ENCODE measurements at regions not wholly inside any gene's neighbourhood (a gene's known extent, or its start where the extent isn't known, plus 50 kb on each side); places are given as distances from the start of the nearest gene placed in this dataset.
"Not testable (repeated sequence)": the region's sequence is repeated elsewhere in the genome, so short reads cannot be mapped to it uniquely, and the experiment has no call there.

DNA sequence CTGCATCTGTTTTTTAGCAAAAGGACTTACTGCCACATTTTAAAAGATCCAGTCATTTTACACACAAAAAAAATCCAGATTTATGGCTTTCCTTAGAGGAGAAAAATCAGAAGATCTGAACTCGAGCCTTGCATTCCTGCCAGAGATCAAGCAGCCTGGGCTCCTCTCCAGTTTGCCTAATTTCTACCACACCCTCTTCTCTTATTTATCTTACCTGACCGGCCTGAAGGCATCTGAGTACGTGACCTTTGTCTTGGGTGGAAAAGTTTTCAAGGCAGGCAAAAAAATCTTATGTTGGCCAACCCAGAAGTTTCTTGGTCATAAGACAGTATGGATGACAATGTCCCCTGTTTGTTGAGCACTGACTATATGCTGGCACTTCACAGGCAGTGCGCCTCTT, 60.3 kb downstream of the CHRD start:
- DNase-seq (ENCODE audit: low spot score), result no peak
- no peak for ATAC-seq
- intact Hi-C loops (cut with DNase I), result no loop called here

DNA sequence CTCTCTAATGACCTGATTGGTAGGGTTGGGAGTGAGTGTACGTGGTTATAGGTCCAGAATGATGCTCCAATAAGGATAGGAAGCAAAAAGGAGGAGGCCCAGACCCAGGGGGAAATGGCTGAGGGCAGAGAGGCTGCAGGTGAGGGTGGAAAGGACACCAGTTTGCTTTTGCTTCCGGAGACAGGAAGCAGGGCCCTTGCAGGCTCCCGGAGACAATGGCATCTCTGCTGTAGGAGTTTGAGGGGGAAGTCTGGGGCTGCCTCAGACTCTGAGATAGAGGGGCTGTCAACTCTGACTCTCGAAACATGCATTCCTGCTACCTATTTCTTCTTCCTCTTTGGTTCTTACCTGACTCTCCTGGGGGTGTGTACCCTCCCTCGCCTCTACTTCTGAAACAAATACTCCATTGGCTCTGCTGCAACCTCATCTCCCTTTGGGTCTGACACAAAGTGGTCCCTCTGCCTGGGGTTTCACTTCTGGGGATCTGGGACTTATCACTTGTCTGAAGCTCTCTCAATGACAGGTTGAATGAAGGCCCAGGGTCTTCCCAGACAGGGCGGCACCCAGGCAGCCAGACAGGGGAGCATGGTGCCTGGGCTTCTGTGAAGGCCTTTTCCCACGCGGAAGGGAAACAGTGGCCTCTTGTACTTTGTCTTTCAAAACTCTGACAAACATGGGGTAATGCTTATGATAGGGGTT, 61.5 kb downstream of the CHRD start:
- no peak for DNase-seq (ENCODE audit: low spot score)
- ATAC-seq, result no peak
- intact Hi-C loops (cut with DNase I), result no loop called here

DNA sequence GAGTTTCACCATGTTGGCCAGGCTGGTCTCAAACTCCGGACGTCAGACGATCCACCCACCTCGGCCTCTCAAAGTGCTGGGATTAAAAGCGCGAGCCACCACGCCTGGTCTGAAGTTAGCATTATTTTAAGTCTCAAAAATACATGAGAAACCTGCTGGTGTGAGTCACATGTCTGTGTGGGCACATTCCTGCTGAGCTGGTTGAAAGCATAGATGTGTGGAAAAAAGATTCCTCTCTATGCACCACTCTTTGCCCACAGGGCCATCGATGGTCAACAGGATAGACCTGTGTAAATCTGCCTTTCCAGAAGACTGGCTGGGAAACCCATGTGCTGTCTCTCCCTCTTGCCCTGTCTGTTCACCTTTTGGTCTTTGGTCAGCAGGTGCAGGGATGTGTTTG, 63.5 kb downstream of the CHRD start:
- ATAC-seq, result no peak
- intact Hi-C loops (cut with DNase I), result no loop called here
- no peak for DNase-seq (ENCODE audit: low spot score)

DNA sequence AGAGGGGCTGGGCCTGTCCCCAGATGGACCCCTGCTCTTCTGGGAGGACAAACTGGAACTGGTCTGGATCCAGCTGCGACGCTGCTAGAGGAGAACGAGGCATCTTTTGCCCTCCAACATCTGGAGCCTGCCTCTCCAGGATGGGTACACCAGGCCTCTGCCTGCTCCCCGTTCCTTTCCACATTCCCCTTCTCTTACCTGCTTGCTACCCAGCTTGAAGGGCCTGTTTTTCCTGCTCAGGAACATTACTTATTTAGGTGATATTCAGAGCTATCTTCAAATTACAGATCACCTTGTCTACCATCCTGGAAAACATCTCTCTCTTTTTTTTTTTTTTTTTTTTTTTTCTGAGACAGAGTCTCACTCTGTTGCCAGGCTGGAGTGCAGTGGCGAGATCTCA, 64.0 kb downstream of the CHRD start:
- intact Hi-C loops (cut with DNase I), result no loop called here
- DNase-seq (ENCODE audit: low spot score) (no peak), ATAC-seq (no peak)

DNA sequence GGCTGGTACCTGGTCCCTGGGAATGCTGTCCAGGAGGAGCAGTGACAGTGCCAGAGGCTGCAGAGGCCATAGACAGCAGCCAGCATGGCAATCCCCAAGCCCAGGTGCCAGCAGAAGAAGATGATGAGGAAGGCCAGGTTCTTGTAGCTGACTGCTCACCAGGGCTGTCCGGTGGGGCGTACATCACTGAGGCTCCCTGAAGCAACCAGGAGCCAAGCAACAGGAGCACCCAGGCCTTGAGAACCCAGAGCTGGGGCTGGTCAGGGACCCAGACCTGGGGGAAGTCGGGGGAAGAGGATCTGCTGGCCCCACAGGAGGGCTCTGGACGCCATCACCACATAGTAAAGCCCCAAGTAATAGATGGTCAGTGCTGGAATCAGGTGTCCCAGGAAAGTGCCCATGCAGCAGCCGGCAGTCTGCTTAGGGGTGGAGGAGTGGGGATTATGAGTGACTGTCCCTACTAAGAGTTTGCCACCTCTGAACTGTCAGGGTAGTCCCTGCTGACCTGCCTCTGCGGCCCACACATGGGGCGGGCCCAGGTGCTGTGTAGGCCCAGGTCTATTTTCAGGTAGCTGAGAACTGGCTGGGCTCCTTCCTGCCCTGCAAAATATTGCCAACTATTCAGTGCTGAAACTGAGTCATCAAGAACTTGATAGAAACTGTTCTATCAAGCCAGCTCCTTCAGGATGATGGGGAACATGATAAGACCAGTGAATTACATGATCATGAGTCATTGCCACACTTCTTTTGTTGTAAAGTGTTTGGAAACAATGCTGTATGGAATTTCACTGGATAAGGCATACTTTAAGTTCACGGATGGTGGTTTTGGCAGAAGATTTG, 68.7 kb downstream of the CHRD start:
- ATAC-seq, result no peak
- no peak for DNase-seq (ENCODE audit: low spot score)
- intact Hi-C loops (cut with DNase I), result no loop called here

DNA sequence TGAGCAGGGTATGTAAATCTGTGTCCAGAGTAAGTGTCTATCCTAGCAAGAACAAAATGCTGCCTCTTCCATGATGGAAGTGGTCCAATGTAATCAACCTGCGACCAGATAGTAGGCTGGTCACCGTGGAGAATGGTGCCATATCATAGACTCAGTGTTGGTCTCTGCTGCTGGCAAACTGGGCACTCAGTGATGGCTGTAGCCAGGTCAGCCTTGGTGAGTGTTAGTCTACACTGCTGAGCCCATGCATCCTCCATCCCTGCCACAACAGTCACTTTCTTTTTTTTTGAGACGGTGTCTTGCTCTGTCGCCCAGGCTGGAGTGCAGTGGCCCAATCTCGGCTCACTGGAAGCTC, 69.3 kb downstream of the CHRD start:
- intact Hi-C loops (cut with DNase I), result no loop called here
- ATAC-seq, result no peak
- DNase-seq (ENCODE audit: low spot score), result no peak

DNA sequence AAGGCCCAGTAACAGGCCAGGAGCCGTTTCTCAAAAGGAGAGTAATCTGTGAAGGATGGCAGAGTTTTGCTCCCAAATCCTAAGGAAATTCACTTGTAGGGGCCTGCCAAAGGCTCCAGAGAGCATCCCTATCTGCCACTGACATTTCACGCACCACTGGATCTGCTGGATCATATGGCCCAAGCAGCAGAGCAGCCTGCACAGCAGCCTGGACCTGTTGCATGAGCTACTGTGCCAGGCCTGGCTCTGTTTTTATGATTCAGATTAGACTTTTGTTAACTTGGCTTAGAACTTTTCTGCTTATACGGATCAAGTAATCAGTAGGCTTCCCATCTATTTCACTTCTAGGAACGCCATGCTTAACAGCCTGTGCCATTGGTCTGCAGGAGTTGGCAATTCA, 70.7 kb downstream of the CHRD start:
- ATAC-seq (no peak), DNase-seq (ENCODE audit: low spot score) (no peak)
- intact Hi-C loops (cut with DNase I), result no loop called here

DNA sequence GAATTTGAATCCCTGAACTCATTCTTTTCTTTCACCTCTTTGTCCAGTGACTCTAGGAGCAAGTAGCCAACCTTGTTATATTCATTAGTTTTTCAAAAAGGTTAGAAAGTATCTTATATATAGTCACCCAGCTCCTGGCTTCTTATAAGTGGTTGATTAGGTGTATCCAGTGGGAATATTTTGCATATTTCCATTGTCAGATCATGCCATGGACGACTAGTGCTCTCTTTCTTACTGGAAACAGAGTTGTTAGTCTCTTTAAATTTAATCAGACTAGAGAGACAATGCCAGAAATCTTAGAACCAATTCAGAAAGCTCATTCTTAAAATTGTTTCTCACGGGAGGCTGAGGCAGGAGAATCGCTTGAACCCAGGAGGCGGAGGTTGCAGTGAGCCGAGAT, 73.4 kb downstream of the CHRD start:
- DNase-seq (ENCODE audit: low spot score) (no peak), ATAC-seq (no peak)
- intact Hi-C loops (cut with DNase I), result no loop called here

DNA sequence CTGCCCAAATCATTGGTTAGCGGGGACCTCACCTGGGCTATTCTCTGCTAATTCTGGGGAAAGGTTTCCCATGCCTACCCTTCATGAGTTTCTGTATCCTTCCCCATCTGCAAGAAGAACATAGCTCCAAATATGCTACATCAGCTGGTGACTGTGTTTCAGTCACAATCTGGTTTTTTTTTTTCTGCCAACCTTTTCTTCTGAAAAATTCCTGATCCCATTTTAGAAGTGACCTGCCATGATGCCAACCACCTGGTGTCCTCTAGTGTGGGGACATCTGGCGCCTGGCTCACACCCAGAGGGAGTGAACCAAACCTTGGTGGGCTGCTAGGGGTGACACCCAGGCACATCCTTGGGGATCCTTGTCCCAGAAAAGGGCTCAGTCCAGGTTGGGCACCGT, 76.1 kb downstream of the CHRD start:
- intact Hi-C loops (cut with DNase I), result no loop called here
- no peak for ATAC-seq
- DNase-seq (ENCODE audit: low spot score), result no peak

DNA sequence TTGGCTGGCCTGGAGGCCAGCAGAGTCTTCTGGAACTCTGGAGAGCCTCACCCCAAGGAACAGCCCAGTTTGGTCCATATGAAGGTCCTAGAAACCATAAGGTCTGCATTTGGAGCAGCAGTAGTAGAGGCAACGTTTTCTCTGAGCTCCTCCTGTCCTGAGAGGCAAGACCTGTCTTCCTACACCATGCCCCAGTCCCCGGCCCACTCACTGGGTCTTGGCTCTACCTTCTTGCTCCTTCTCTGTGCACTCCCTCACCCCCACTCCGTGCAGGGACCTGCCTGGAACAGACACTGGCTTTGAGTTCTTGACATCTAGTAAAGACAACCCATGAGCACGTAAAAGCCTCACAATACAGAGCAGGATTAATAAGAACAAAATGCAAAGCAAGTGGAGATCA, 76.6 kb downstream of the CHRD start:
- ATAC-seq (no peak), DNase-seq (ENCODE audit: low spot score) (no peak)
- intact Hi-C loops (cut with DNase I), result no loop called here

DNA sequence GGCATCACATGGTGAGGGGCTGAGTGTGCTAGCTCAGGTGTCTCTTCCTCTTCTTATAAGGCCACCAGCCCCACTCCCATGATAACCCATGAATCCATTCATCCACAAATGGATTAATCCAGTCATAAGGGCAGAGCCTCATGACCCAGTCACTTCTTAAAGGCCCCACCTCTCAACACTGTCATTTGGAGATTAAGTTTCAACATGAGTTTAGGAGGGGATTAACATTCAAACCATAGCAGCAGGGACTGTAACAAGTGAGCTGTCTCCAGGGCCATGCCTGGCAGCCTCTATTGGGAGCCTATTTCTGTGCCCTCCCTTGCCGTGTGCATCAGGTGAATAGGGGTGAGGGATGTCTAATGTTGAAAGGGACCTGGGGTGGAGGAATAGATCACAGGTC, 77.5 kb downstream of the CHRD start:
- DNase-seq (ENCODE audit: low spot score), result no peak
- intact Hi-C loops (cut with DNase I), result no loop called here
- ATAC-seq, result no peak

DNA sequence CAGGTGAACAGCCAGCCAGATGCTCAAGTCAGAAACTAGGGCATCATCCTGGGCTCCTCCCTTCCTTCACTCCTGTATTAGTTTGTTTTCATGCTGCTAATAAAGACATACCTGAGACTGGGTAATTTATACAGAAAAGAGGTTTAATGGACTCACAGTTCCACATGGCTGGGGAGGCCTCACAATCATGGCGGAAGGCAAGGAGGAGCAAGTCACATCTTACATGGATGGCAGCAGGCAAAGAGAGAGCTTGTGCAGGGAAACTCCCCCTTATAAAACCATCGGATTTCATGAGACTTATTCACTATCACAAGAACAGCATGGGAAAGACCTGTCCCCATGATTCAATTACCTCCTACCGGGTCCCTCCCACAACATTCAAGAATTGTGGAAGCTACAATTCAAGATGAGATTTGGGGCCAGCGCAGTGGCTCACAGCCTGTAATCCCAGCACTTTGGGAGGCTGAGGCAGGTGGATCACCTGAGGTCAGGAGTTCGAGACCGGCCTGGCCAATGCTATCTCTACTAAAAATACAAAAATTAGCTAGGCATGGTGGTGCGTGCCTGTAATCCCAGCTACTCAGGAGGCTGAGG, 78.0 kb downstream of the CHRD start:
- ATAC-seq; intact Hi-C loops (cut with DNase I); DNase-seq (ENCODE audit: low spot score): not testable (repeated sequence)

DNA sequence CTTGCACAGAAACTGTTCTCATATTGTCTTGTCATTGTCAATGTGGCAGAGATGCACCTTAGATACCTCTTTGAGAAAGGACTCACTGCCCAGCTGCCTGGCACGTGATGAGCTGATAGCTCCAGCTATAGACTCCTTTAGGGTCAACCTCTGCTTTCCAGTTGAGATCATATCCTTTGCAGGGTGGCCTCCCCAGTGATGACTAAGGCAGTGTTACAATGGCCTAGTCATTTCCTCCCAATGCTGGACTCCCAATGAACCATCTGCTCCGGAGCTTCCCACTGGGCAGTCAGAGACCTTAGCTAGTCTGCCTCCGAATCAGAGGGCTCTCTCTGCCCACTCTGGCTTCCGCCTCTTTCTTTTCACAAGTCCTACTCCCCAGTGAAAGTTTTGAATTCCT, 79.5 kb downstream of the CHRD start:
- no peak for DNase-seq (ENCODE audit: low spot score)
- intact Hi-C loops (cut with DNase I), result no loop called here

DNA sequence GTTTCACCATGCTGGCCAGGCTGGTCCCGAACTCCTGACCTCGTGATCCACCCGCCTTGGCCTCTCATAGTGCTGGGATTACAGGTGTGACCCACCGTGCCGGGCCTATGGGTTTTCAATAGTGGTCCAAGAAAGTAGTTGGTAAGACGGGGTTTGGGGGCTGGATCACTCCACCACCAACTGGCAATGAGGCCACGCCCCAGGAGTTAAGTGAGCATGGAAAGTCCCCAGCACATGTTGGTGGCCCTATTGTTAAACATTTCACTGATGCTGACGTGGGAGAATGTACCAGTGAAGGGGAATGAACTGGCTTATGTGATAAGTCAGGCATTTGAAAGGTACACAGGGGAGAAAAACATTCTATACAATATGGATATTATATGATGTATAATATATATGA, 80.4 kb downstream of the CHRD start:
- intact Hi-C loops (cut with DNase I), result no loop called here
- ATAC-seq (no peak), DNase-seq (ENCODE audit: low spot score) (no peak)

More for the DNA sequence above, 79.5 kb downstream of the CHRD start:
- ATAC-seq, result no peak

DNA sequence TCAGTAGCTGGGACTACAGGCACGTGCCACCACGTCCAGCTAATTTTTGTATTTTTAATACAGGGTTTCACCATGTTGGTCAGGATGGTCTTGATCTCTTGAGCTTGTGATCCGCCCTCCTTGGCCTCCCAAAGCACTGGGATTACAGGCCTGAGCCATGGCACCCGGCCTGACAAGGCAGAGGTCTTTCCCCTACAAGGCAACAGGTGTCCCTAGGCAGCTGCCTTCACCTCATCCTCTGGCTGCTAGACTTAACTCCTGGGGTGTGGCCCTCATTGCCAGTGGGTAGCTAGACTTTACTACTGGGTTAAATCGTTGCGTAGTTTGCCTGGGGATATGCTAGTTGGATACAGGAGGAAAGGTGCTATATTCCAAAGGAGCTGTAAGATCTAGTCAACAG, 81.4 kb downstream of the CHRD start:
- DNase-seq (ENCODE audit: low spot score), result no peak
- intact Hi-C loops (cut with DNase I), result no loop called here

DNA sequence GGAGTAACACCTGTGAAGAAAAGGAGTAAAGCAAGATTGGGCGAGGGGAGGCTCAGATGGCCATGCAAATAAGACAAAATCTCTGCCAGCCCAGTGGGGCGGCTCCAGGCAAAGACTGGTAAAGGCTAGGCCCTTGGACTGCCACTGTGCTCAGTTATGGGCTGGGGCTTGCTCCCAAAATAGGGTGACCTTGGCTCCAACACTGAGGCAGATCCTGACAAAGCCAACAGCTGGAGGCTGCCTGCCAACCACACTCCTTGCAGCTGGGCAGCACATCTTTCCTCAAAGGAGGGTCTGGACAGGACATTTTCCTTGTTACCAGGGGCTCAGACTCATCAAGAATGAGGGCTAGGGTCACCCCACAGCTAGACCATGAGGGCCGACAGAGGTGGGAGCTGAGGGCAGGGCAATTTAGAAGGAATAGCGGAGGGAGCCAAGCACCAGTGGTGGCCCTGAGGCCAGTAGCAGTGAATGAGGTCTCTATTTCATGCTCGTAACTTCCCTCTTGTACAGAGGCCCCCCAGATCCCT, 86.1 kb downstream of the CHRD start:
- ATAC-seq, result peak; percentile 7

More for the DNA sequence above, 81.4 kb downstream of the CHRD start:
- no peak for ATAC-seq

DNA sequence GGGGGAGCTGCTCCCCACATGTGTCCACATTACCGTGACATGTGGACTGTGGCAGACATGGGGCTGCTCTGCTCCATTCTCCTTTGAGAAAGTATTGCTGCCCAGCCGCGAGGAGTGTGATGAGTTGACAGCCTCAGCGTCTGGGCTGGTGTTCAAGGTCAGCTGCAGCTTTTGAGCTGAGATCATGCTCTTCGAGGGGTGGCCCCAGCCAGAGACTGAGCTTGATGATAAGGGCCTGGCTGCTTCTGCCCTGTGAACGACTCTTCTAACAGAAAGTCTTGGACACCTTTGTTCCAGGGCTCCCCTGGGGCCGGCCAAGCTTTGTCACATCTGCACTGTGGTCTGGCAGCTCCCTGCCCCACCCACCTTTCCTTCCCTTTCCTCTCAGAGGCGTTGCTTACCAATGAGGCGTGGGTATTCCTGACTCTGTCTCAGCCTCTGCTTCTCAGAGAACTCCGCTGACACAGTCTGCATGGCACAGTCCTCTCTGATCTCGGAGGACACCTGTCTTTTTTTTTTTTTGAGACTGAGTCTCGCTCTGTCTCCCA, 86.6 kb downstream of the CHRD start:
- DNase-seq (ENCODE audit: low spot score) (no peak), ATAC-seq (peak; percentile 55)
- intact Hi-C loops (cut with DNase I), result no loop called here

More for the DNA sequence above, 86.1 kb downstream of the CHRD start:
- DNase-seq (ENCODE audit: low spot score), result no peak
- intact Hi-C loops (cut with DNase I), result no loop called here

DNA sequence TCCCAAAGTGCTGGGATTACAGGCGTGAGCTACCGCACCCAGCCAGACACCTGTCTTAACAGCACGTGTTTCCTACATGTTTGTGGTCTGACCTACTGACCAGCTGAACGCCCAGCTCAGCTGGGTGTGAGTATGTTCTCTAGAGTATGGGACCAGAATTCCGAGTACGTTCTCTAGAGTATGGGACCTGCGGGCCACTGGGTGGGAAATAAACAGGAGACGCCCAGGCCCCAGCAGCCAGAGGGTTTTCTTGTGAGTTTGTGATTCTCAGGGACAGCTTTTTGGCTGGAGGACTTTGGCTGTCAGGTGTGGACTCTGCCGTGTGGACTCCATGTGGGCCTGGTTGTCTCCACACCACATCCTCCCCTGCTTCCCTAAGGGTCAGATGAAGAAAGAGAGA, 87.3 kb downstream of the CHRD start:
- intact Hi-C loops (cut with DNase I), result no loop called here
- ATAC-seq, result no peak
- no peak for DNase-seq (ENCODE audit: low spot score)

DNA sequence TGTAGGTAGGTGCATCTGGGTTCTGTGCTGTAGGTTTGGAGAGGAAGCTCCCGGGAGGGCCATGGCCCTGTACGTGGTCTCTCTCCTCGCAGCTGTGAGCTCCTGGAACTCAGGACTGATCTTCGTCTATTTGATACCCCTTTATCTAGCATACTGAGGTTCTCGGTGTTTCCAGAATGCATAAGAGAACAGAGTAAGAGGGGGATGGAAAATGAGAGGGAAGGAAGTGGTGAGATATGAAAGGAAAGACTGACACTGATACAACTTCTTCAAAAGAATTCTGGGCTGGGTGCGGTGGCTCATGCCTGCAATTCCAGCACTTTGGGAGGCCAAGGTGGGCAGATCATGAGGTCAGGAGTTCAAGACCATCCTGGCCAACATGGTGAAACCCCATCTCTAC, 90.7 kb downstream of the CHRD start:
- DNase-seq (ENCODE audit: low spot score), result no peak
- ATAC-seq, result no peak

DNA sequence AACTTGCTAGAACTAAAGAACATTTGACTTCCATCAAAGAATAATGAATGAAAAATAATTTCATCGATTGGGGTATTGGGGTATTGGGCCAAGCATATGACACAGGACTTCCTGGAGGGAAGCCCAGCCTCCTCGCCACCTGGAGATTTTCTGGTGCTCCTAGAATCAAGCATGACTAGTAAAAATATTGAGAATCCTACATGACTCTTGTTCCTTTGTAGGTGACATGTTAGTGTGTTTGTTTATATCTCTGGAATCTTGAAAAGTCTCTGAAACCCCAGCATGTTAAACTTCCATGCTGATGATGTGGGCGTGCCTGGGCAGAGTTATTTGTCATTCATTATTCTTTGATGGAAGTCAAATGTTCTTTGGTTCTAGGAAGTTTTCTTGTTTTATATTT, 90.1 kb upstream of the EPHB3 start:
- ATAC-seq (no peak), DNase-seq (ENCODE audit: low spot score) (no peak)
- intact Hi-C loops (cut with DNase I), result no loop called here

More for the DNA sequence above, 90.7 kb downstream of the CHRD start:
- intact Hi-C loops (cut with DNase I), result no loop called here

Data from sciatic nerve (tissue), 2 donors.